H1 (cell line): ENCODE measurements at regions not wholly inside any gene's neighbourhood (a gene's known extent, or its start where the extent isn't known, plus 50 kb on each side); places are given as distances from the start of the nearest gene placed in this dataset.

ENCODE experiments used
- CTCF ChIA-PET: fragments of 300-600 bp; sonication (Branson Sonifier 250); formaldehyde crosslinking; loops from one replicate; lab custom pipeline; 2021; ENCODE audit not compliant: partially characterized antibody; lab: Charles Lee
- POLR2A ChIA-PET: fragments of 300-600 bp; sonication (Branson Sonifier 250); formaldehyde crosslinking; loops from one replicate; lab custom pipeline; 2021; ENCODE audit warnings: inconsistent platforms; ENCODE audit not compliant: partially characterized antibody; lab: Charles Lee
- DNase-seq, 2 experiments: peaks; one replicate each; pipeline versions ENCODE4 v3.0.0 to v3.0.0-alpha.2; 2010 to 2022; ENCODE audit warnings: low spot score in 2 of 2, low read depth in 1 of 2, mixed read lengths in 1 of 2
- FAIRE-seq: peaks from 2 replicates; lab custom pipeline; 2011; peaks lifted over from hg19 to GRCh38; lab: Jason Lieb, UNC
- H2AFZ ChIP-seq: 2 replicates; pipeline ENCODE4 v1.8.1; 2012; ENCODE audit warnings: low read length, inconsistent platforms
- H2AK5ac ChIP-seq: 2 replicates; pipeline ENCODE4 v1.6.1; 2013; ENCODE audit warnings: low read depth, low read length
- H2BK120ac ChIP-seq: replicated peaks from 2 replicates; pipeline ENCODE3; 2013; ENCODE audit warnings: low read depth, low read length, inconsistent platforms
- H2BK12ac ChIP-seq: 2 replicates; pipeline ENCODE4 v1.6.1; 2013; ENCODE audit warnings: low read depth, low read length
- H2BK15ac ChIP-seq: 2 replicates; pipeline ENCODE4 v1.6.1; 2013; ENCODE audit warnings: low read length
- H2BK20ac ChIP-seq: 2 replicates; pipeline ENCODE4 v1.6.1; 2013; ENCODE audit warnings: low read length
- H2BK5ac ChIP-seq: 2 replicates; pipeline ENCODE4 v1.6.1; 2013; ENCODE audit warnings: low read depth, low read length
- H3K14ac ChIP-seq: 2 replicates; pipeline ENCODE4 v1.6.1; 2013; ENCODE audit warnings: inconsistent platforms; ENCODE audit not compliant: insufficient read length
- H3K18ac ChIP-seq: 2 replicates; pipeline ENCODE4 v1.6.1; 2013; ENCODE audit warnings: low read length; ENCODE audit errors: extremely low read depth
- H3K23ac ChIP-seq: 2 replicates; pipeline ENCODE4 v1.6.1; 2013; ENCODE audit warnings: inconsistent platforms; ENCODE audit not compliant: insufficient read length
- H3K23me2 ChIP-seq: 2 replicates; pipeline ENCODE4 v1.6.1; 2013; ENCODE audit warnings: low read depth, low read length
- H3K27ac ChIP-seq: 2 replicates; pipeline ENCODE4 v1.6.1; 2011; ENCODE audit warnings: low read depth, low read length, inconsistent platforms
- H3K27me3 ChIP-seq, 4 experiments: replicated peaks in 1 of 4; 1 replicate in 1 of 4; 2 replicates in 3 of 4; pipeline versions ENCODE4 v1.6.1 to v1.8.1; 2011 to 2013; ENCODE audit warnings: low read length in 3 of 4, mild to moderate bottlenecking in 3 of 4, inconsistent platforms in 2 of 4, mixed read lengths in 2 of 4, moderate library complexity in 1 of 4; ENCODE audit not compliant: control insufficient read depth in 3 of 4, insufficient read depth in 3 of 4; ENCODE audit errors: extremely low read depth in 1 of 4
- H3K36me3 ChIP-seq, 4 experiments: 2 replicates each; pipeline versions ENCODE4 v1.6.1 to v1.8.1; 2011 to 2013; ENCODE audit warnings: mild to moderate bottlenecking in 4 of 4, low read length in 3 of 4, moderate library complexity in 2 of 4, control low read depth in 1 of 4, inconsistent platforms in 1 of 4; ENCODE audit not compliant: insufficient read depth in 4 of 4, control insufficient read depth in 2 of 4
- H3K4ac ChIP-seq: replicated peaks from 2 replicates; pipeline ENCODE3; 2013; ENCODE audit warnings: low read length, low read depth, mixed read lengths, inconsistent platforms; ENCODE audit not compliant: insufficient read length
- H3K4me1 ChIP-seq, 4 experiments: replicated peaks in 1 of 4; 1 replicate in 1 of 4; 2 replicates in 3 of 4; pipeline versions ENCODE4 v1.6.1 to v1.8.1; 2011 to 2013; ENCODE audit warnings: low read length in 3 of 4, inconsistent platforms in 2 of 4, mixed read lengths in 1 of 4; ENCODE audit not compliant: insufficient read depth in 4 of 4, control insufficient read depth in 3 of 4
- H3K4me2 ChIP-seq, 2 experiments: 2 replicates each; pipeline versions ENCODE4 v1.6.1 to v1.8.1; 2011 to 2013; ENCODE audit warnings: low read depth in 2 of 2, low read length in 2 of 2, control low read depth in 1 of 2, inconsistent platforms in 1 of 2, mild to moderate bottlenecking in 1 of 2; ENCODE audit not compliant: insufficient read depth in 1 of 2
- H3K4me3 ChIP-seq, 4 experiments: fragments of 200-600, 300-600 bp in 1 of 4; sonication (generic), shearing (Covaris generic), sonication (Bioruptor Twin) in 1 of 4; 2 replicates each; pipeline versions ENCODE4 v1.5.1 to v1.8.1; 2011 to 2016; ENCODE audit warnings: low read length in 4 of 4, low read depth in 3 of 4, control low read depth in 2 of 4, inconsistent platforms in 2 of 4, mild to moderate bottlenecking in 2 of 4, mixed read lengths in 1 of 4, moderate library complexity in 1 of 4; ENCODE audit not compliant: insufficient read depth in 2 of 4; ENCODE audit errors: extremely low read depth in 1 of 4
- H3K56ac ChIP-seq: replicated peaks from 2 replicates; pipeline ENCODE3; 2013; ENCODE audit warnings: low read depth, mild to moderate bottlenecking, mixed read lengths, low read length, inconsistent platforms; ENCODE audit not compliant: insufficient read length
- H3K79me1 ChIP-seq: 2 replicates; pipeline ENCODE4 v1.6.1; 2013; ENCODE audit warnings: low read depth, low read length, control low read depth
- H3K79me2 ChIP-seq, 2 experiments: 2 replicates each; pipeline versions ENCODE4 v1.6.1 to v1.8.1; 2012 to 2013; ENCODE audit warnings: low read length in 2 of 2, mild to moderate bottlenecking in 2 of 2, inconsistent platforms in 1 of 2; ENCODE audit not compliant: insufficient read depth in 2 of 2, control insufficient read depth in 1 of 2
- H3K9ac ChIP-seq, 4 experiments: replicated peaks in 1 of 4; 1 replicate in 1 of 4; 2 replicates in 3 of 4; pipeline versions ENCODE4 v1.6.1 to v1.8.1; 2011 to 2013; ENCODE audit warnings: low read depth in 3 of 4, low read length in 3 of 4, control low read depth in 2 of 4, mild to moderate bottlenecking in 2 of 4, moderate library complexity in 2 of 4, inconsistent platforms in 1 of 4; ENCODE audit errors: extremely low read depth in 1 of 4
- H3K9me3 ChIP-seq, 2 experiments: 2 replicates each; pipeline versions ENCODE4 v1.6.1 to v1.8.1; 2012 to 2013; ENCODE audit warnings: mild to moderate bottlenecking in 2 of 2, moderate library complexity in 2 of 2, control low read depth in 1 of 2, inconsistent platforms in 1 of 2, low read depth in 1 of 2, low read length in 1 of 2, mixed read lengths in 1 of 2; ENCODE audit not compliant: insufficient read depth in 2 of 2
- H4K20me1 ChIP-seq, 2 experiments: replicated peaks in 1 of 2; 2 replicates each; pipeline versions ENCODE3 to v1.8.1; 2011 to 2013; ENCODE audit warnings: inconsistent platforms in 2 of 2, low read length in 2 of 2, mild to moderate bottlenecking in 1 of 2; ENCODE audit not compliant: insufficient read depth in 2 of 2, control insufficient read depth in 1 of 2
- H4K5ac ChIP-seq: 2 replicates; pipeline ENCODE4 v1.6.1; 2013; ENCODE audit warnings: low read length, low read depth, mixed read lengths, inconsistent platforms; ENCODE audit not compliant: insufficient read length
- H4K8ac ChIP-seq: 2 replicates; pipeline ENCODE4 v1.8.0; 2013; ENCODE audit warnings: mild to moderate bottlenecking, moderate library complexity, low read length, inconsistent platforms; ENCODE audit not compliant: insufficient read depth; ENCODE audit errors: extremely low read depth
- H4K91ac ChIP-seq: replicated peaks from 2 replicates; pipeline ENCODE3; 2013; ENCODE audit warnings: low read length, mixed read lengths, inconsistent platforms; ENCODE audit not compliant: insufficient read length
- CEBPB ChIP-seq: IDR thresholded peaks from 2 replicates; pipeline ENCODE4 v1.6.1; 2012; ENCODE audit warnings: low read depth, low read length
- SP1 ChIP-seq: IDR thresholded peaks from 2 replicates; pipeline ENCODE4 v1.6.1; 2011; ENCODE audit warnings: low read depth, low read length
- WGBS, 2 experiments: shearing (Covaris generic) in 1 of 2; methylation state at CpG; one replicate each; pipeline versions ENCODE4 v1.1.6 to v1.1.7; 2013 to 2015; ENCODE audit warnings: low lambda C conversion rate in 2 of 2, mixed read lengths in 2 of 2, inconsistent platforms in 1 of 2, low coverage in 1 of 2, missing lambda C conversion rate in 1 of 2; ENCODE audit not compliant: insufficient replicate concordance in 2 of 2, insufficient coverage in 1 of 2, insufficient read length in 1 of 2; ENCODE audit errors: extremely low coverage in 1 of 2, missing lambda C conversion rate in 1 of 2; 5-methylcytosine and 5-hydroxymethylcytosine counted together
- TF ChIP-seq, protein P1 (sequence below): IDR thresholded peaks from 2 replicates; pipeline ENCODE4 v1.6.1; 2012; ENCODE audit warnings: inconsistent platforms

DNA sequence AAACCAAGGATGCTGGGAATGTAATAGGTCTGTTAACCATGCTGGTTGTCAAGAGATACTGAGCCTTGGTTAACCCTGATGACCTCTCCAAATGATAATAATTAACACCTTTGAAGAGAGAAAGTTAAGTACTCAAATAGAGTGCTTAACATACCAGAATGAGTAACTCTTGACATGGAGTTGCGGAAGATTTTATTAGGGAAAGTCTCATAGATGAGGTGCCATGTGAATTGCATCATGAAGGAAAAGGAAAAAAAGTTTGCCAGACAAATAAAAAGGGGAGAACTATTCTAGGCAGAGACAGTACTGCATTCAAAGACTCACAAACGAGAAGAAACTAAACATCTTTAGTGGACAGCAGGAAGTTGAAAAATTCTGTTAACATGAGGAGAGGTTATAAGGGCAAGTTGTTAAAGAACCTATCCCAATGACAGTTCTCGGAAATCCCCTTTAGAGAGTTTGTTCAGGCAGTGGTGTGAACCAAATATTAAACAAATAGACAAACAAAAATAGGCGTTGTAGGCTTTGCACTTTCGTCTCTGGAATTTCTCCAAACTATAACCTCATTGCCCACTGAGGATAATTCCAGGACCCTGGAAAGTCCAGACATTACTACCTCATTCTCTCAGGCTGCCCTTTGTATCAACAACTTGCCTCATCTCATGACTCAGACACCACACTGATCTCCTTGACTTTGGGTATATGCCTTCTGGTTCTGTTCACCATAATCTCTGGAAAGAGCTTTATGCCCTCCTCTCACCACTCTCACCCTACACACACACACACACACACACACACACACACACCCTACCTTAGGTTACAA, 435.0 kb downstream of the GXYLT1 start:
- H3K4me2 ChIP-seq = no peak overlapping the region; a peak in 1 of 4 replicates
- POLR2A ChIA-PET = no interaction called here

More for the DNA sequence above, 435.0 kb downstream of the GXYLT1 start:
- no peak overlapping the region; a peak in 1 of 7 replicates for H3K9ac ChIP-seq
- no peaks in the 10 kb centered on the region for H3K9me3 ChIP-seq
- H2BK12ac ChIP-seq = peak overlapping the region; percentile 94
- H3K27me3 ChIP-seq = no peaks in the 10 kb centered on the region
- no peak overlapping the region for H2BK120ac ChIP-seq
- no peak overlapping the region; the same call in 1 of the 2 replicates for H2AFZ ChIP-seq
- peaks cover 0 to 7% (median 3%) of the 10 kb centered on the region in 4 experiments; a peak in 5 of 7 replicates for H3K4me1 ChIP-seq
- peak overlapping the region; percentile 36; the same call in 1 of the 2 replicates for H2BK5ac ChIP-seq
- no peak for DNase-seq
- no peak overlapping the region for H3K27ac ChIP-seq
- H3K79me2 ChIP-seq = no peaks in the 10 kb centered on the region
- no peak overlapping the region for H3K14ac ChIP-seq
- no peak overlapping the region for H2BK15ac ChIP-seq
- TF ChIP-seq CEBPB = peak; percentile 17; the same call in 1 of the 2 replicates
- TF ChIP-seq, protein P1, sequence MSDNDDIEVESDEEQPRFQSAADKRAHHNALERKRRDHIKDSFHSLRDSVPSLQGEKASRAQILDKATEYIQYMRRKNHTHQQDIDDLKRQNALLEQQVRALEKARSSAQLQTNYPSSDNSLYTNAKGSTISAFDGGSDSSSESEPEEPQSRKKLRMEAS = no peak
- no peak for TF ChIP-seq SP1
- no peak overlapping the region for H3K23ac ChIP-seq
- no peak overlapping the region for H3K56ac ChIP-seq
- WGBS, 2 experiments = 87% methylated on average over 5 of the region's 5 CpGs; no CpG with 5 or more reads in 1 of the 2 experiments
- no peak overlapping the region for H3K18ac ChIP-seq
- H2BK20ac ChIP-seq = no peak overlapping the region
- no peak overlapping the region for H2AK5ac ChIP-seq
- CTCF ChIA-PET = interaction anchor here (1.0 kb wide), 1 partner anchor 763 kb away, joined by 3 read pairs; no protein-coding TSS in a partner anchor
- H3K36me3 ChIP-seq = no peaks in the 10 kb centered on the region
- no peaks in the 10 kb centered on the region for H4K20me1 ChIP-seq
- H3K79me1 ChIP-seq = no peaks in the 10 kb centered on the region
- H4K91ac ChIP-seq = no peak overlapping the region
- H4K5ac ChIP-seq = no peak overlapping the region
- no peak overlapping the region for H3K4me3 ChIP-seq
- no peak for FAIRE-seq
- H3K23me2 ChIP-seq = peaks cover 2% of the 10 kb centered on the region; the same call in 1 of the 2 replicates
- no peak overlapping the region for H3K4ac ChIP-seq
- H4K8ac ChIP-seq = no peak overlapping the region
